Activated naive CD4-positive, alpha-beta T cell treated with anti-CD3 and anti-CD28 coated beads, Interleukin-2, amount 50 U/mL, for 24 hours (primary cell): ENCODE measurements at regions not wholly inside any gene's neighbourhood (a gene's known extent, or its start where the extent isn't known, plus 50 kb on each side); places are given as distances from the start of the nearest gene placed in this dataset.
"Not testable (repeated sequence)": the region's sequence is repeated elsewhere in the genome, so short reads cannot be mapped to it uniquely, and the experiment has no call there.

ENCODE experiments used
- H3K27ac Mint-ChIP-seq: one replicate; pipeline ENCODE4 v1.8.0; 2021; ENCODE audit warnings: mild to moderate bottlenecking, mixed read lengths
- H3K27me3 Mint-ChIP-seq: one replicate; pipeline ENCODE4 v1.8.0; 2021; ENCODE audit warnings: mixed read lengths
- H3K36me3 Mint-ChIP-seq: one replicate; pipeline ENCODE4 v1.8.0; 2021; ENCODE audit warnings: mixed read lengths
- H3K4me1 Mint-ChIP-seq: one replicate; pipeline ENCODE4 v1.8.0; 2021; ENCODE audit warnings: mixed read lengths
- H3K4me3 Mint-ChIP-seq: one replicate; pipeline ENCODE4 v1.8.0; 2021; ENCODE audit warnings: mild to moderate bottlenecking, mixed read lengths
- H3K9me3 Mint-ChIP-seq: one replicate; pipeline ENCODE4 v1.8.0; 2021; ENCODE audit warnings: mixed read lengths

DNA sequence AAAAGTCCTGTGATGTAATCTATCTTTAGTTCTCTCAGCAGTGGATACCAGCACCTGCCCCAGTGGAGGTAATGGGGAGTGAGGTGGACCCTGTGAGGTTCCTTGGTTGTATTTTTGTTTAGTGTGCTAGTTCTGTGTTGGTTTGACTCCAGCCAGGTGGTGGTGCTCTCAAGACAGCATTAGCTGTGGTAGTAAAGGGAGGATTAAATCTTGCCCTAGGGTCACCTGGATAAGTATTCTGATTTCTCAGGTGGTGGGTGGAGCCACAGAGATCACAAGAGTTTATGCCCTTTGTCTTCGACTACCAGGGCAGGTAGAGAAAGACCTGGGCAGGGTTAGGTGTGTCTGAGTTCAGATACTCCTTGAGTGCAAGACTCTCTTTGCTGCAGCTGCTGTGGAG lies 176.3 kb upstream of the EDA2R start:
- Mint-ChIP-seq H3K36me3 (no peaks in the 10 kb centered on the region), H3K27ac (no peak overlapping the region), H3K9me3 (peaks cover 9% of the 10 kb centered on the region), H3K4me1 (no peaks in the 10 kb centered on the region), H3K27me3 (peaks cover 2% of the 10 kb centered on the region), H3K4me3 (no peak overlapping the region)

DNA sequence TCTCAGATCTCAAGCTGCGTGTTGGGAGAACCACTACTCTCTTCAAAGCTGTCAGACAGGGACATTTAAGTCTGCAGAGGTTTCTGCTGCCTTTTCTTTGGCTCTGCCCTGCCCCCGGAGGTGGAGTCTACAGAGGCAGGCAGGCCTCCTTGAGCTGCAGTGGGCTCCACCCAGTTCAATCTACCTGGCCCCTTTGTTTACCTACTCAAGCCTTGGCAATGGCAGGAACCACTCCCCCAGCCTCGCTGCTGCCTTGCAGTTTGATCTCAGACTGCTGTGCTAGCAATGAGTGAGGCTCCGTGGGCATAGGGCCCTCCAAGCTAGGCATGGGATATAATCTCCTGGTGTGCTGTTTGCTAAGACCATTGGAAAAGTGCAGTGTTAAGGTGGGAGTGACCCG lies 155.6 kb upstream of the EDA2R start:
- H3K27ac Mint-ChIP-seq, H3K9me3 Mint-ChIP-seq, H3K4me3 Mint-ChIP-seq, H3K36me3 Mint-ChIP-seq, H3K27me3 Mint-ChIP-seq, H3K4me1 Mint-ChIP-seq: not testable (repeated sequence)

DNA sequence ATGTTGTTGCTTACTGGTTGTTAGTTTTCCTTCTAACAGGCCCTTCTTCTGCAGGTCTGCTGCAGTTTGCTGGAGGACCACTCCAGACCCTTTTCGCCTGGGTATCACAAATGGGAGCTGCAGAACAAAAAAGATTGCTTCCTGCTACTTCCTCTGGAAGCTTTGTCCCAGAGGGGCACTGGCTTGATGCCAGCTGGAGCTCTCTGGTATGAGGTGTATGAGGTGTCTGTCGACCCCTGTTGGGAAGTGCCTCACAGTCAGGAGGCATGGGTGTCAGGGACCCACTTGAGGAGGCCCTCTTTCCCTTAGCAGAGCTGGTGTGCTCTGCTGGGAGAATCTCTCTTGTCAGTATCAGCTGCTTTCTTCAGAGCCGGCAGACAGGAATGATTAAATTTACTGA lies 127.4 kb upstream of the EDA2R start:
- Mint-ChIP-seq H3K27me3 (peaks cover 1% of the 10 kb centered on the region), H3K9me3 (no peaks in the 10 kb centered on the region), H3K4me1 (no peaks in the 10 kb centered on the region), H3K36me3 (no peaks in the 10 kb centered on the region), H3K4me3 (no peak overlapping the region), H3K27ac (no peak overlapping the region)

DNA sequence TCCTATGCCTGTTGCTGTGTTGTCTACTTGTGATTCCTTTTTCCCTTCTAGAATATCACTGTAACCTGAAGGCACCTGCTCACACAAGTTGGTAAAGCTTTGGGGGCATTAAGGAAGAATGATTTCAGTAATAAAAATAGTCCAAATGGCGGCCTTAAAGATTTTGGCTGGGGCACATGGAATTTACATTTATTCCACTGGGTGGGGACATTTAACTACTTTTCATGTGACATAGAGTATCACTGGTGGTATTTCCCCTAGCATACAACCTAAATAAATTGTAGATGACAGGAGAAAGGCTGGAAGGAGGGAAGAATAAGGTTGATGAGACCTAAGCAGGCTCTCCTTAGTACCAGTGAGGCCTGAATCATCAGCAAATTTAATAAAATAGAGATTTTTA lies 121.8 kb upstream of the EDA2R start:
- Mint-ChIP-seq H3K9me3 (no peaks in the 10 kb centered on the region), H3K27ac (no peak overlapping the region), H3K4me3 (no peak overlapping the region), H3K27me3 (peaks cover 1% of the 10 kb centered on the region), H3K36me3 (no peaks in the 10 kb centered on the region), H3K4me1 (no peaks in the 10 kb centered on the region)

GRCh38 chrX:66756717-66757116 lies 117.8 kb upstream of the EDA2R start:
- Mint-ChIP-seq H3K9me3 (no peaks in the 10 kb centered on the region), H3K36me3 (no peaks in the 10 kb centered on the region), H3K4me3 (no peak overlapping the region), H3K27me3 (no peaks in the 10 kb centered on the region), H3K27ac (no peak overlapping the region), H3K4me1 (no peaks in the 10 kb centered on the region)

GRCh38 chrX:66751136-66751782 lies 112.4 kb upstream of the EDA2R start:
- Mint-ChIP-seq H3K36me3 (peaks cover 2% of the 10 kb centered on the region), H3K9me3 (no peaks in the 10 kb centered on the region), H3K27me3 (peaks cover 2% of the 10 kb centered on the region), H3K27ac (no peak overlapping the region), H3K4me3 (no peak overlapping the region), H3K4me1 (no peaks in the 10 kb centered on the region)

DNA sequence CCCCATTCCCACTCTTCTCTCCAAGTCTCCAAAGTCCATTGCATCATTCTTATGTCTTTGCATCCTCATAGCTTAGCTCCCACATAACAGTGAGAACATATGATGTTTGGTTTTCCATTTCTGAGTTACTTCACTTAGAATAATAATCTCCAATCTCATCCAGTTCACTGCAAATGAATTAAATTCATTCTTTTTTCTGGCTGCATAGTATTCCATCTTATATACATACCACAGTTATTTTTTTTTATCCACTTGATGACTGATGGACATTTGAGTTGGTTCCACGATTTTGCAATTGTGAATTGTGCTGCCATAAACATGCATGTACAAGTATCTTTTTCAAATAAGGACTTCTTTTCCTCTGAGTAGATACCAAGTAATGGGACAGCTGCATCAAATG lies 105.6 kb upstream of the EDA2R start:
- H3K36me3 Mint-ChIP-seq, H3K4me3 Mint-ChIP-seq, H3K4me1 Mint-ChIP-seq, H3K27ac Mint-ChIP-seq, H3K27me3 Mint-ChIP-seq: not testable (repeated sequence)
- peaks cover 13% of the 10 kb centered on the region for H3K9me3 Mint-ChIP-seq

DNA sequence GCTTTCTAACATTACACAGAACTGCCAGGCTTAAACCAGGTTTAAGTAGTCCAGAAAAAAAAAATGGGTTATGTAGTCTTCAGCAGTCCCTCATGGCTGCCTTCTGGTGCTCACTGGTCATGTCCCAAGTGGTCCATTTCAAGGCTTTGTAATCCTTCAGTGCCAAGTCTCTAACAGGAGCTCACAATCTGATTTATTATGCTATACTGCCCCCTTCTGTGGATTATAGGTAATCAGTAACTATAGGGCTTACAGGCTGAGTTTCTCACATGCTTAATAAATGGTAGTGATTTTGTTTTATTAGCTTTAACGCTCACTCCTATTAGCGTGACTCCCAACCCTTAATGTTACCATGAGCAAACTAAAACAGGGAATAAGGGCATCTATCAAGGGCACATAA lies 92.5 kb upstream of the EDA2R start:
- Mint-ChIP-seq H3K36me3 (no peaks in the 10 kb centered on the region), H3K4me1 (peaks cover 4% of the 10 kb centered on the region), H3K27me3 (no peaks in the 10 kb centered on the region), H3K4me3 (no peak overlapping the region), H3K27ac (no peak overlapping the region), H3K9me3 (no peaks in the 10 kb centered on the region)

- Mint-ChIP-seq H3K9me3 (no peaks in the 10 kb centered on the region), H3K27me3 (no peaks in the 10 kb centered on the region), H3K27ac (peak overlapping the region; percentile 80), H3K36me3 (no peaks in the 10 kb centered on the region), H3K4me3 (peak overlapping the region; percentile 94), H3K4me1 (peaks cover 4% of the 10 kb centered on the region)
Measured at GRCh38 chrX:66728818-66729271, 90.0 kb upstream of the EDA2R start.

GRCh38 chrX:66717926-66718325 lies 79.0 kb upstream of the EDA2R start:
- H3K27me3 Mint-ChIP-seq, result peaks cover 2% of the 10 kb centered on the region
- H3K27ac Mint-ChIP-seq, result no peak overlapping the region
- H3K4me1 Mint-ChIP-seq, result peaks cover 5% of the 10 kb centered on the region
- no peaks in the 10 kb centered on the region for H3K36me3 Mint-ChIP-seq
- H3K4me3 Mint-ChIP-seq, result no peak overlapping the region
- H3K9me3 Mint-ChIP-seq, result no peaks in the 10 kb centered on the region

- Mint-ChIP-seq H3K4me1 (no peaks in the 10 kb centered on the region), H3K9me3 (no peaks in the 10 kb centered on the region), H3K27me3 (peaks cover 3% of the 10 kb centered on the region), H3K27ac (no peak overlapping the region), H3K36me3 (no peaks in the 10 kb centered on the region), H3K4me3 (no peak overlapping the region)
Measured at GRCh38 chrX:66698273-66699204, 59.7 kb upstream of the EDA2R start.

- H3K36me3 Mint-ChIP-seq, H3K27ac Mint-ChIP-seq, H3K4me3 Mint-ChIP-seq, H3K27me3 Mint-ChIP-seq, H3K9me3 Mint-ChIP-seq, H3K4me1 Mint-ChIP-seq: not testable (repeated sequence)
Measured at GRCh38 chrX:66692512-66692911, 53.6 kb upstream of the EDA2R start.
